Endothelial cell of umbilical vein (primary cell): ENCODE measurements at regions not wholly inside any gene's neighbourhood (a gene's known extent, or its start where the extent isn't known, plus 50 kb on each side); places are given as distances from the start of the nearest gene placed in this dataset.

Experiments
- EZH2 ChIP-seq: IDR thresholded peaks from 2 replicates; pipeline ENCODE4 v1.6.1; 2012; ENCODE audit warnings: borderline replicate concordance, low read depth, mild to moderate bottlenecking, moderate library complexity, low read length, inconsistent platforms; ENCODE audit not compliant: severe bottlenecking
- FOS ChIP-seq: IDR thresholded peaks from 2 replicates; pipeline ENCODE4 v1.6.1; 2011; ENCODE audit warnings: mild to moderate bottlenecking, low read length, moderate library complexity, borderline replicate concordance; ENCODE audit not compliant: insufficient read depth
- GATA2 ChIP-seq: IDR thresholded peaks from 2 replicates; pipeline ENCODE4 v1.7.0; 2011; ENCODE audit warnings: low read depth, mild to moderate bottlenecking, moderate library complexity, mixed read lengths, low read length; ENCODE audit not compliant: insufficient read length, insufficient read depth
- JUN ChIP-seq: IDR thresholded peaks from 2 replicates; pipeline ENCODE4 v1.6.1; 2011; ENCODE audit warnings: borderline replicate concordance, low read depth; ENCODE audit not compliant: insufficient read length, insufficient read depth
- MYC ChIP-seq: IDR thresholded peaks from one replicate; pipeline ENCODE4 v1.6.1; 2011; ENCODE audit warnings: mild to moderate bottlenecking, low read depth, low read length
- POLR2A ChIP-seq: IDR thresholded peaks from 2 replicates; pipeline ENCODE4 v1.6.1; 2012; ENCODE audit warnings: low read depth, mild to moderate bottlenecking, control low read depth, low read length
- POLR2AphosphoS5 ChIP-seq: IDR thresholded peaks from 2 replicates; pipeline ENCODE4 v1.6.1; 2012; ENCODE audit warnings: low read depth, mild to moderate bottlenecking, control low read depth, low read length, moderate library complexity; ENCODE audit not compliant: insufficient read depth
- TF ChIP-seq, protein P1 (sequence below), 2 donors: IDR thresholded peaks; 1 replicate in 1 of 2; 2 replicates in 1 of 2; pipeline ENCODE4 v1.5.1; 2011; ENCODE audit warnings: low read length in 2 of 2, mild to moderate bottlenecking in 2 of 2, moderate library complexity in 2 of 2, control low read depth in 1 of 2, inconsistent platforms in 1 of 2, low read depth in 1 of 2; ENCODE audit not compliant: insufficient read depth in 1 of 2; ENCODE audit errors: extremely low read depth in 1 of 2
- TF ChIP-seq, protein P2 (sequence below): IDR thresholded peaks from 2 replicates; pipeline ENCODE4 v1.6.1; 2011; ENCODE audit not compliant: insufficient read depth, insufficient read length

GRCh38 chr1:5370311-5370710 is 621.9 kb downstream of the NPHP4 start:
- TF ChIP-seq POLR2A (no peak), POLR2AphosphoS5 (no peak), MYC (no peak), FOS (no peak), EZH2 (no peak), GATA2 (no peak), JUN (no peak)
- TF ChIP-seq, protein P1, sequence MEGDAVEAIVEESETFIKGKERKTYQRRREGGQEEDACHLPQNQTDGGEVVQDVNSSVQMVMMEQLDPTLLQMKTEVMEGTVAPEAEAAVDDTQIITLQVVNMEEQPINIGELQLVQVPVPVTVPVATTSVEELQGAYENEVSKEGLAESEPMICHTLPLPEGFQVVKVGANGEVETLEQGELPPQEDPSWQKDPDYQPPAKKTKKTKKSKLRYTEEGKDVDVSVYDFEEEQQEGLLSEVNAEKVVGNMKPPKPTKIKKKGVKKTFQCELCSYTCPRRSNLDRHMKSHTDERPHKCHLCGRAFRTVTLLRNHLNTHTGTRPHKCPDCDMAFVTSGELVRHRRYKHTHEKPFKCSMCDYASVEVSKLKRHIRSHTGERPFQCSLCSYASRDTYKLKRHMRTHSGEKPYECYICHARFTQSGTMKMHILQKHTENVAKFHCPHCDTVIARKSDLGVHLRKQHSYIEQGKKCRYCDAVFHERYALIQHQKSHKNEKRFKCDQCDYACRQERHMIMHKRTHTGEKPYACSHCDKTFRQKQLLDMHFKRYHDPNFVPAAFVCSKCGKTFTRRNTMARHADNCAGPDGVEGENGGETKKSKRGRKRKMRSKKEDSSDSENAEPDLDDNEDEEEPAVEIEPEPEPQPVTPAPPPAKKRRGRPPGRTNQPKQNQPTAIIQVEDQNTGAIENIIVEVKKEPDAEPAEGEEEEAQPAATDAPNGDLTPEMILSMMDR (IDR thresholded peaks at IDR 0.05; ENCODE audit: extremely low read depth in 1 of 2, insufficient read depth in 1 of 2, low read depth in 1 of 2, low read length in 2 of 2): no peak
- TF ChIP-seq, protein P2, sequence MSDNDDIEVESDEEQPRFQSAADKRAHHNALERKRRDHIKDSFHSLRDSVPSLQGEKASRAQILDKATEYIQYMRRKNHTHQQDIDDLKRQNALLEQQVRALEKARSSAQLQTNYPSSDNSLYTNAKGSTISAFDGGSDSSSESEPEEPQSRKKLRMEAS: no peak
